ENCODE measurements at regions not wholly inside any gene's neighbourhood (a gene's known extent, or its start where the extent isn't known, plus 50 kb on each side); places are given as distances from the start of the nearest gene placed in this dataset.

GRCh38 chr3:56926243-56926946 lies 124.6 kb upstream of the ARHGEF3 start:
- Histone ChIP-seq H2AFZ (ENCODE audit: low read length) (no peak overlapping the region), H3K9me3 (ENCODE audit: insufficient read depth in 2 of 2, low read depth in 1 of 2, low read length in 1 of 2) (no peaks in the 10 kb centered on the region), H4K91ac (replicated peaks; ENCODE audit: insufficient read length, low read length) (no peak overlapping the region), H4K8ac (ENCODE audit: extremely low read depth, insufficient read depth, low read length) (no peak overlapping the region; the same call in 1 of the 2 replicates), H3K4me1 (replicated peaks in 1 of 4; ENCODE audit: control insufficient read depth in 3 of 4, insufficient read depth in 4 of 4, low read length in 3 of 4) (peaks cover 3 to 13% (median 7%) of the 10 kb centered on the region in 4 experiments; a peak in 5 of 7 replicates), H4K5ac (ENCODE audit: insufficient read length, low read depth, low read length) (no peak overlapping the region), H3K4me2 (ENCODE audit: insufficient read depth in 1 of 2, low read depth in 2 of 2, low read length in 2 of 2) (no peak overlapping the region), H3K79me2 (ENCODE audit: control insufficient read depth in 1 of 2, insufficient read depth in 2 of 2, low read length in 2 of 2) (no peaks in the 10 kb centered on the region), H3K79me1 (ENCODE audit: low read depth, low read length) (no peaks in the 10 kb centered on the region), H3K23ac (ENCODE audit: insufficient read length) (no peak overlapping the region), H3K18ac (ENCODE audit: extremely low read depth, low read length) (no peak overlapping the region), H3K56ac (replicated peaks; ENCODE audit: insufficient read length, low read depth, low read length) (no peak overlapping the region), H3K9ac (replicated peaks in 1 of 4; ENCODE audit: extremely low read depth in 1 of 4, low read depth in 3 of 4, low read length in 3 of 4) (no peak overlapping the region), H3K4ac (replicated peaks; ENCODE audit: insufficient read length, low read depth, low read length) (no peak overlapping the region), H2BK15ac (ENCODE audit: low read length) (no peak overlapping the region), H3K27ac (ENCODE audit: low read depth, low read length) (no peak overlapping the region), H4K20me1 (replicated peaks in 1 of 2; ENCODE audit: control insufficient read depth in 1 of 2, insufficient read depth in 2 of 2, low read length in 2 of 2) (no peaks in the 10 kb centered on the region), H3K4me3 (ENCODE audit: extremely low read depth in 1 of 4, insufficient read depth in 2 of 4, low read depth in 3 of 4, low read length in 4 of 4) (no peak overlapping the region), H2BK12ac (ENCODE audit: low read depth, low read length) (no peak overlapping the region), H2BK20ac (ENCODE audit: low read length) (no peak overlapping the region), H3K14ac (ENCODE audit: insufficient read length) (no peak overlapping the region), H2BK120ac (replicated peaks; ENCODE audit: low read depth, low read length) (no peak overlapping the region), H3K23me2 (ENCODE audit: low read depth, low read length) (no peaks in the 10 kb centered on the region), H2AK5ac (ENCODE audit: low read depth, low read length) (no peak overlapping the region), H2BK5ac (ENCODE audit: low read depth, low read length) (no peak overlapping the region), H3K36me3 (ENCODE audit: control insufficient read depth in 2 of 4, insufficient read depth in 4 of 4, low read length in 3 of 4) (no peaks in the 10 kb centered on the region), H3K27me3 (replicated peaks in 1 of 4; ENCODE audit: control insufficient read depth in 3 of 4, extremely low read depth in 1 of 4, insufficient read depth in 3 of 4, low read length in 3 of 4) (no peaks in the 10 kb centered on the region)
- WGBS, 2 experiments (ENCODE audit: extremely low coverage in 1 of 2, insufficient coverage in 1 of 2, insufficient read length in 1 of 2, insufficient replicate concordance in 2 of 2, low coverage in 1 of 2, low lambda C conversion rate in 2 of 2, missing lambda C conversion rate in 1 of 2): 82% methylated on average over 3 of the region's 3 CpGs; no CpG with 5 or more reads in 1 of the 2 experiments
- no peak for DNase-seq (ENCODE audit: low read depth in 1 of 2, low spot score in 2 of 2)
- POLR2A ChIA-PET (ENCODE audit: partially characterized antibody): no interaction called here
- CTCF ChIA-PET (ENCODE audit: partially characterized antibody): interaction anchor here (1.1 to 1.7 kb wide), 3 partner anchors 24 to 61 kb away, joined by 3 to 5 read pairs (median 5); no protein-coding TSS in a partner anchor
- FAIRE-seq: no peak
- TF ChIP-seq TCF12 (IDR thresholded peaks at IDR 0.05; ENCODE audit: low read depth, low read length): no peak
